IPS-18c (cell line): ENCODE measurements at regions not wholly inside any gene's neighbourhood (a gene's known extent, or its start where the extent isn't known, plus 50 kb on each side); places are given as distances from the start of the nearest gene placed in this dataset.

Experiments
- H3K4me3 ChIP-seq: 2 replicates; pipeline ENCODE4 v1.7.0; 2013; ENCODE audit warnings: low read depth, mild to moderate bottlenecking, low read length, moderate library complexity; ENCODE audit not compliant: insufficient read depth
- H3K9me3 ChIP-seq: one replicate; pipeline ENCODE4 v1.6.1; 2013; ENCODE audit warnings: mild to moderate bottlenecking, low read length, moderate library complexity; ENCODE audit not compliant: control insufficient read depth, insufficient read depth

DNA sequence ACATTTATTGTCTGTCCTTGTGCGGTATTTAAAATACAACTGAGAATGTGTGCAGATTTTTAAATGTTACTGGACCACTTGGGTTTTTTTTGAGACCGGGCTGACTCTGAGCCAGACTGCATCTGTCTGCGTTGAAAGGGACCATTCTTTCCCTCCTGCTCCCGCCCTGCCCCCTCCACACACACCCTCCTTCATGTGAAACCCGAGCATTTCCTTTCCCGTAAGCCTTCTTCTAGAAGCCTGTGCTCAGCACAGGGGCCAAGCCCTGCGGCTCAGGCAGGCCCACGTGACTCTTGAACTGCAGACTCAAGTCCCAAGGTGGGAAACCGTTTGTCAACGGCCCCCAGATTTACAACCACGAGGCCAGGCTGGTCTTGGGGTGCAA is 82.7 kb upstream of the FOXC1 start:
- H3K4me3 ChIP-seq, result no peak overlapping the region

DNA sequence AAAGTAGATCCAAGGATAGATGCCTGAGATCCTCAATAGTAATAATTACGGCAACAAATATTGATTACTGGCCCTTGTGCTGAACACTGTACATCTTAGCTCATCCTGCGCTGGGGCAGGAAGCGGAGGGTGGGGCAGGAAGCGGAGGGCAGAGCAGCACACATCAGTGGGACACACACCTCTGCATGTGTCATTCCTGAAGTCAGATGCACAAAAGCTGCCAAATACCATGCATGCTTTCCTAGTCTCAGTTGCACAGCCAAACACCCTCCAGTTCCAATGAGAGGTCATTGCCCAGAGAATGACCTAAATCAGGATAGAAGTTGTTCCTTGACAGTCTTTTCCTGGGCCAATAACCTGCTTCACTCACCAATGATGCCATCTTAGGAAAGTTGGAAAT is 74.4 kb upstream of the FOXC1 start:
- H3K9me3 ChIP-seq, result peaks cover 2% of the 10 kb centered on the region
- no peak overlapping the region for H3K4me3 ChIP-seq

More for the DNA sequence above, 82.7 kb upstream of the FOXC1 start:
- H3K9me3 ChIP-seq, result no peaks in the 10 kb centered on the region

DNA sequence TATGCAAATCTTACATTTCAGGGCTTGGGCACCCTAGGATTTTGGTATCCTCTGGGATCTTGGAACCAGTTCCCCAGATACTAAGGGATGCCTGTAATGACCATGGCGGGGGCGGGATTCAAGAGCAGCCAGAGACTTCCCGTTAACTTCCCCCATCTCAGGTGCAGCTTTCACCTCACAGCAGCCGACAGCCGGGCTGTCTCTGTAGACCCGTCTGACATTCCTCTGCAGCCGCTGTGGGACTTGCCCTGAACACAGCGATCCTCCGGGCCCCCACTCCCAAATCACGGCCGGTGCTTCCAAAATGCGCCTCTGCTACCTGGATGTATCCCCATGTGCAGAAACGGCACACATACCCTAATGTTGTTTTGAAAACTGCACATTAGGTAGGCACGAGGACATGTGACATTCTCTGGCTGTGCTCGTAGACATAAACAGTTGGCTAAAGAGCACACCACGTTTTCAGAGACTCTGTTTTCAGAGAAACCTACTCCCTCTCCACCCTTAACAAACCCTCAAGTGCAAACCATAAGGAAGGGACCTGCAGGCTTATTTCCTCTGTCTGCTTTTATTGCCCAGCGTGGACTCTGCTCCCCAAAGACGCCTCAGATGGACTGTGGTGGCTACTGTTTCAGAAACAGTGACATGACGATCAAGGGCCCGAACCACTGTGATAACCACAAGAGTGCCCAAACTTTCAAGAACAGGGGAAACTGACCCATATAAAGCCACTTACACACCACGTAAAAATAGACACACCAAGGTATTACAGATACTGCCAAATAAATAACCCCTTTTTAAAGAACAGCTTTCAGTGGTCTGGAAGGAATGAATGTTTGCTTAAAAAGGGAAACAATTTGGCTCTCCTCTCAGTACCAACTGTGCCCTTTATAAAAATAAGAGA is 72.9 kb upstream of the FOXC1 start:
- H3K9me3 ChIP-seq, result peaks cover 2% of the 10 kb centered on the region
- H3K4me3 ChIP-seq, result no peak overlapping the region

DNA sequence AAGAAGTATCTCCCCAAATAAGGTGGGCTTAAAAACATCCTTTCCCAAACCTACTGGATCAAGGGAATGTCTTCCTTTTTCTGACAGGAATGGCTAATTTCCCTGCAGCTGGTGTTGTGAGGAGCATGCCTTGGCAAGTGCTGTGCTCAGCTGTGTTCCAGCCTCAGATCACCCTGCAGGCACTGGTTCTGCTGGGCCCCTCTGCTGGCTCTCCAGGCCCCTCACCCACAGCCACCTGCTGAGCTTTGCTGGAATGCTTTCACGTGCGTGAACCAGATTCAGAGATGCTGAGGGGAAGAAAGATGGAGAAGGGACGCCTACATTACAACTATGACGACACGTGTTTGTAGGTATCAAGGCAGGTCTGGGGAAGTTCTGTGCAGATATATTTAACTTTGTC is 71.3 kb upstream of the FOXC1 start:
- H3K9me3 ChIP-seq, result peaks cover 2% of the 10 kb centered on the region
- H3K4me3 ChIP-seq, result no peak overlapping the region

DNA sequence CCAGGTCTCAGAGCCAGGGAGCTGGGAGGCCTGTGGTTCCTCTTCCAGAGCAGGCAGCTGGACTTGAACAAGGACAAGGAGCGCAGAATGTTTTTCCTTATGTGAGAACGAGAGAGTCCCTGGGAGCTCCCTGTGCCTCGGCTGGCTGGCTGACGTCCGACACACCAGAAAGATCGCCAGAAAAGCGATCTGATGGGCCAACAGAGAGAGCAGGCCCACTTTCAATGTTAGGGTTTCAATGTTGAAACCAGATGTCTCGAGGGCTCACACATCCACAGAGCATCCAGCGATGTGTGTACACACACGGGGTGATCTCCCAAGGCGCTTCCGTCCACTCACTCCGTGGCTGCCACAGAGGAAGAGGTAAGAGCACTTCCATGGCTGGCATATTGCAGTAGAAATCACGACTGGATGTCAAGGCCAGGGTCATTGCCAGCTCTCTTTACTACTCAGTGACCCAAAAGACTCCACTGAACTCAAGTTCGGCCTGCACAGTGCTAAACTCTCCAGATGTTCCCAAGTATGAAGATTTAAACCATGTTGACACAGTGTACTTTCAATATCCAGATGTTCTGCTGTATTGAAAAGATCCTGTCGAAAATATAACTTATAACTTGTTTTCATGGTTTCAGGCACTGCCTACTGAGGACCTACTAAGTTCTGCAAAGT is 70.8 kb upstream of the FOXC1 start:
- Histone ChIP-seq H3K4me3 (no peak overlapping the region), H3K9me3 (peaks cover 2% of the 10 kb centered on the region)

DNA sequence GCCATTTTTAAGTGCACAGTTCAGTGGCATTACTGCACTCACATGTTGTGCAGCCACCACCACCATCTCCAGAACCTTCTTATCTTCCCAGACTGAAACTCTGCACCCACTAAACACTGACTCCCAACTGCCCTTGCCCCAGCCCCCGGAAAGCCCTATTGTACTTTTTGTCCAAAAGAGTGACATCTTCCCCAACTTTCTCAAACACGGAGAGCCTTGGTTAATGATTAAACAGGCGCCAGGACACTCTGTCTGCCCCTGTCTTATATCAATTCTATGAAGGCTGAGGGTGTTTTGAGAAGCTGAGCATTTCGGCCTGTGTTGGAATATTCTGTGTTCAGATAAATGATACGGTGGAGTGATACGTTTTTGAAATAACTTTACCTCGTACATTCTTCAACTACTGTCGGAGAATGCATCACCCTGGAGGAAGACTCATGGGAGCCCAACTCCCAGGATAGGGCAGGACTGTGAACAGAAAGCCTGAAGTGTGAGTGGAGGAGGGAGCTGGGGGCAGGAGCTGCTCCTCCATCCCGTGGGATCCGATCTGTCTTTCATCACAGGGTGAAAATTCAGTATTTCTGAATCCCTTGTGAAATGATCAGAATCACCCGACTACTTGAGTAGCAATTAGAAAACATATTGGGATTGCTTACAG is 68.7 kb upstream of the FOXC1 start:
- H3K4me3 ChIP-seq, result no peak overlapping the region
- peaks cover 2% of the 10 kb centered on the region for H3K9me3 ChIP-seq

DNA sequence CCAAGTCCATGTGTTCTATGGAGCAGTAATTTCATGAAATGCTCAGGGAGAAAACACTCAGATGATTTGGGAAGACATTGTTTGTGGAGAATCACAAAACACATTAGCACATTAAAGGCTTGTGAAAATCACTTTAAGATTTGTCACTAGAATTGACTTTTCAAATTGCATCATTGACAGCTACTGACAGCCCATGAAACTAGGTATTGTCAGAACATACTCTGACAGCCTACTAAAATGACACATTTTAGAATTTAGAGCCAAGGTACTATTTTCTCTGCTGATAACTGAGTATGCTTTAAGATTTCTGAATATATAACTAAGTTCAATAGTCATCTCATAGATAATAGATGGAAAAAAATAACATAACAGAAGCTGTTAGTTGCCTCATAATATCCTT is 67.4 kb upstream of the FOXC1 start:
- H3K9me3 ChIP-seq, result peaks cover 2% of the 10 kb centered on the region
- H3K4me3 ChIP-seq, result no peak overlapping the region

DNA sequence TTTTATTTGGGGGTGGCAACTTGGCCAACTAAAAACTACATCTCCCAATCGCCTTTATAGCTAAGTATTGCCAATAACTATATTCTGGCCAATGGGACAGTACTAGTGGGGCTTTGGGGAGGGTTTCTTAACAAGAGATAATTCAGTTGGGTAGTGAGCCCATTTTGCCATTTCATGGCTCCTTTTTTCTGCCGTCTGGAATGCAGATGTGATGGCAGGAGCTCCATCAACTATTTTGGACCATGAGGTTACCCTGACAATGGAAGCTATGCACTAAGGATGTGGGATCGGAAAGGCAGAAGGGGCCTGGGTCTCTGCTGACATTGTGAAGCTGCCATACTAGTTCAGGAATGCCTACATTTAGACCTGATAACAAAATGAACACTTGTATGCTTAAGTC is 67.0 kb upstream of the FOXC1 start:
- Histone ChIP-seq H3K9me3 (peaks cover 2% of the 10 kb centered on the region), H3K4me3 (no peak overlapping the region)

DNA sequence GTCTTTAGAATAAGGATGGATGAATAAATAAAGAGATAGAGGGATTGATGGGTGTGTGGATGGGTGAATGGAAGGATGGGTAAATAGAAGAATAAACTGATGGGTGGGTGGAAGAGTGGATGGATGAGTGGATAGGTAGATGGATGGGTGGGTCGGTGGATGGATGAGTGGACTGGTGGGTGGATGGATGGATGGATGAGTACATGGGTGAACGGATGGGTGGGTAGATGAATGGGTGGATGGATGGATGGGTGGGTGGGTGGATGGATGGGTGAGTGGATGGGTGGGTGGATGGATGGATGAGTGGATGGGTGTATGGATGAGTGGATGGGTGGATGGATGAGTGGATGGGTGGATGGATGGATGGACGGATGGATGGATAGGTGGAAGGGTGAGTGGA is 65.7 kb upstream of the FOXC1 start:
- no peak overlapping the region for H3K4me3 ChIP-seq
- H3K9me3 ChIP-seq, result no peaks in the 10 kb centered on the region

DNA sequence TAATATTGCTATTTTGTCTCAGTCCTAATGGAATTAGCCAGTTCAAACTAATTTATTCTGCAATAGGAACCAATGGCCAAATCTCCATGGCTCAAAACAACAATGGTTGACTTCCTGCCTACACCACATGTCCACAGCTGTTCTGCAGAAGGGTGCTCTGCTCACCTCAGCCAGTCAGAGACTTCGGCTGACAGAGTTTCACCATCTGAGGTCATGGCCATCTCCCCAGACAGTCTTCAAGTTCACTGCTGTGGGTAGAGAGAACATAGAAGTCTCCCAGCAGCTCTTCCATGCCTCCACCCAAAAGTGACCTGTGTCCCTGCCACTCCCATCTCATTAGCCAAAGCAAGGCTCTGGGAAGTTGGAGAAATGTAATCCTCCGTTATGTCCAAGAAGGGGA is 65.1 kb upstream of the FOXC1 start:
- Histone ChIP-seq H3K4me3 (no peak overlapping the region), H3K9me3 (no peaks in the 10 kb centered on the region)

DNA sequence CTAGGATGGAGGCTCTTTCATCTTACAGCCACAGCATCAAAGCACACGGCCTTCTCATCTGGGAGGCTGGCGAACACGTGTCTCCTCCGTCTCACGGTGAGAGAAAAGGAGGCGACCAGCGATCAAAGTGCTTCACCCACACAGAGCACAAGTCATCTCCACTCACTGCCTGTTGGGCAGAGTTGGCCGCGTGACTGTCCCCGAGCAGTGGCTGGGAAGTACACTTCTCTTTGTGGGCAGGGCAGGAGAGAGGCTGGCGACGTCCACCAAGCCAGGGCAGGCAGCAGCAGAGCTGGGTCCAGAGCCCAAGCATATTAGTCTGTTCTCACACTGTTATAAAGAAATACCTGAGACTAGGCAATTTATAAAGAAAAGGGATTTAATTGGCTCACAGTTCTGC is 64.1 kb upstream of the FOXC1 start:
- no peak overlapping the region for H3K4me3 ChIP-seq

DNA sequence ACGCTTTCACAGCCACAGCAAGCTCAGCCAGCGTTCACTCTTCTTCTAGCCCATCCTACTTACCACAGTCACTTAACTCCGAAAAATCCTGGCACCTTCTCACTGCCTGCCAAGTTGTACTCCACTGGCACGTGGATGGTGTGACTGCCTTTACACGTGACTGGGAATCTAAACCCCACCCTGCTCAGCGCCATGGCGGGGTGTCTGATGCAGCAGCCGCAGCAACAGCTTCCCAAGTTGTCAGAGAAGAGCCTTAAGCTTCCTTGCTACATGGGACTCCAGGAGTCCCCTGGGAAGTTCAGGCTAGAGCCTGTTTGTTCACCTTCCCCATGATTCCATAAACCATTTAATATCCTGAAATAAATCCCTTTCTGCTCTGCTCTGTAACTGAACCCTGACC is 61.9 kb upstream of the FOXC1 start:
- Histone ChIP-seq H3K4me3 (no peak overlapping the region), H3K9me3 (no peaks in the 10 kb centered on the region)

More for the DNA sequence above, 64.1 kb upstream of the FOXC1 start:
- no peaks in the 10 kb centered on the region for H3K9me3 ChIP-seq

DNA sequence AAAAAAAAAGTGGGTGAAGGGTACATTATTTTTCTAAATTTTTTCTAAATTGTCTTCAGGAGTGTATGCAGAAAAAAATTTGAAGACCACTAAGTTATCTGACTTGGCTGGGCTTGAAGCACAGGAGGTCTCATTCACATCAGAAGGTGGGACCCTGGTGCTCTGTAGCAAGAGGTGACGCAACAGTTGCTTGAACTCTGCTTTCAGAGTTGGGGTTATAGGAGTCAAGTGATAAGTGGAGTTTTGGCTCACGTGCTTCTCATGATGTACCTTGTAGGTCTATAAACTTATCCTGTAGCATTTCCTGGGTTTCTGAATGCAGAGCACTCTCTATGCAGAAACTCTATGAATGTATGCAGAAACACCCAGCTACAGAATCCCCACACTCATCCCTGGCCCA is 58.5 kb upstream of the FOXC1 start:
- Histone ChIP-seq H3K4me3 (no peak overlapping the region), H3K9me3 (peaks cover 2% of the 10 kb centered on the region)

DNA sequence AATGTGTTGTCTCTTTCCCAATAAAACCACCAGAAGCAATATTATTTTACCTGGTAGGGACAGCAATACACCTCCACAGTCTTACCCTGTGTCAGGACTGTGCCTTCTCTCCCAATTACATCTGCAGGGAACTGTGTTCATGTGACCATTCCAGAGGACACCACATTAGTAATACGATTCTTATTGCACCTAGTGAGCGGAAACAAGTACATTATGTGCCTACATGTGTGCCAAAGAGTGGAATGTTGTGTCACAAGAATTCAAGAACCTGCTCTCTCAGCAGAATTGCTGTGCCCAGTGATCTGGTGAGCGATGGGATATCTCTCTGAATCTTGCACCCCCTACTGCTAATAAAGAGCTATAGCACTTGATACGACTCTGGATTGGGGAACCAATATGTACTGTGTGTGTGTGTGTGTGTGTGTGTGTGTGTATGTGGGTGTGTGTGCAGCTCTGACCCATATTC is 57.4 kb upstream of the FOXC1 start:
- Histone ChIP-seq H3K4me3 (no peak overlapping the region), H3K9me3 (peaks cover 2% of the 10 kb centered on the region)

DNA sequence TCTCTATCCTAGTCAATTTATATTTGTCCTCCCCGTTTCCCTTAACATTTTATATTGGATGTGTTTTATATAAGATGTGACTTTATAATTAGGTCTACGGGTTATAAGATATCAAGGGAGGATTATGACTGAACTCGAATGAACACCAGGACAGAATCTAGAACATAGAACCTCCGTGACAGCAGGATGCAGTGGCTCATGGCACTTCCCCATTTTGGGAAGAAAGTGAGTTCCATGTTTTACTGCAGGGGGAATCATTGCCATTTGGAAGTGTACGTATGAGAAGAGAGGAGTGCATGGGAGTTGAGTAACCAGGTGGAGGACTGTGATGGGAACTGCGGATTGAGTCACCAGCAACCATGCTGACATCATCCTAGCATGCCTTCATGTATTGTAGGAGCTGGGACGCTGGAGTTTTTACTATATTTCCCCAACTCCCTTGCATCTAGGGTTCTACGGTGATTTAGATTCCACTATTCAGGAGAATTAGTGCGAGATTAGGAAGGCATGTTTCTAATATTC is 56.1 kb upstream of the FOXC1 start:
- H3K9me3 ChIP-seq, result peaks cover 2% of the 10 kb centered on the region
- no peak overlapping the region for H3K4me3 ChIP-seq

DNA sequence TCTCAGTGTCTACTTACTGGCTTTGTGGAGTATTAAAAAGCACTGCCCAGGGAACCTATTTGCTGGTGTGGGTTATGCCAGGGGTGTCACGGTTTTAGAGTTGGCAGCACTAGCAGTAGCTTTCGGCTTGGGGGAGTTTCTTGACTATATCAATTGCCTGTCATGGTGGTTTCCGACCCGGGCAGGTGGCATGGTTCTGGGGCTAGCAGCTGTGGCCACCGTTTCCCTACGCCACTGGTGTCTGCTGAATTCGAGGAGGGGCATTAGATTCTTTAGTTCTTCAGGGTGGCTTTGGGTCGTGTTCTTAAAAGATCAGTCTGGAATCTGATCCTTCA is 55.6 kb upstream of the FOXC1 start:
- Histone ChIP-seq H3K9me3 (peaks cover 2% of the 10 kb centered on the region), H3K4me3 (no peak overlapping the region)

DNA sequence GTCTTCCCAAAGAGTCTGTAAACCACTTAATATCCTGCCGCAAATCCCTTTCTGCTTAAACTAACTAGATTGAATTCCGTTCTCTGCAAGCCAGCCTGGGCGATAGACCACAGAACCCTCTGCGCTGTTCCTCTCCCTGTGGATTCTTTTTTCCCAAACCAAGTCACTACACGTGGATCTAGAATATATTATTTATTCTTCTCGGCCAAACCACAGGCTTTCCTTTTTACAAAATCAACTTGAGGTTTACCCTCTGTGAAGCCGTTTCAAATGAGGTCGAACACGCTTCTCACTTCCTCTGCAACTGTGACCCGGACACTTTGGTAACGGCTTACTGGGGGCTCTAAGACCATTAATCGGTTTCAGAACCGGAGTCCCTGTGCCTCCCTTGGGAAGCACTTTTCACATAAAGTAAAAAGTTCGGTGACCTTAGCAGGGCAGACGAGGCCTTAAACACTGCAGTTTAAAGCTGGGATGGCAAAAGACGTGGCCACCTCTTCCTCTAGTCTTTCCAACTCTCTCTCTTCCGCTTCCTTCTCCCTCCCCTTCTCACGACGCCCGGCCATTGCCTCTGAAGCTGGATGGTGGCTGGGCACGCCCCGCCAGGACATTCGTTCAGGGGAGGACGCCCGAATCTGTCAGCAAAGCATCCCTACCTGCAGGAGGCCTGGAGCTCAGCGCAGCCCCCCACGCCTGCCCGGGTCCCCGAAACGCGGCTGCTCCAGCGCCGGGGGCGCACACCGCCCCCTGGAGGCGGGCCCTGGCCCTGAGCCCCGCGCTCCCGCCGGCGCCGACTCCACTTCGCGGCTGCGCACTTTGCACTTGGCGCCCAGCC is 55.0 kb upstream of the FOXC1 start:
- peak overlapping the region; percentile 47; the same call in 1 of the 2 replicates for H3K4me3 ChIP-seq
- peaks cover 2% of the 10 kb centered on the region for H3K9me3 ChIP-seq
